RKO (cell line): ENCODE measurements at regions not wholly inside any gene's neighbourhood (a gene's known extent, or its start where the extent isn't known, plus 50 kb on each side); places are given as distances from the start of the nearest gene placed in this dataset.

Experiments
- DNase-seq: peaks from one replicate; pipeline ENCODE4 v3.0.0-alpha.2; 2016; ENCODE audit warnings: low spot score

- DNase-seq: no peak
Observed at GRCh38 chr12:93178154-93178878, 199.4 kb upstream of the NUDT4 start.

DNA sequence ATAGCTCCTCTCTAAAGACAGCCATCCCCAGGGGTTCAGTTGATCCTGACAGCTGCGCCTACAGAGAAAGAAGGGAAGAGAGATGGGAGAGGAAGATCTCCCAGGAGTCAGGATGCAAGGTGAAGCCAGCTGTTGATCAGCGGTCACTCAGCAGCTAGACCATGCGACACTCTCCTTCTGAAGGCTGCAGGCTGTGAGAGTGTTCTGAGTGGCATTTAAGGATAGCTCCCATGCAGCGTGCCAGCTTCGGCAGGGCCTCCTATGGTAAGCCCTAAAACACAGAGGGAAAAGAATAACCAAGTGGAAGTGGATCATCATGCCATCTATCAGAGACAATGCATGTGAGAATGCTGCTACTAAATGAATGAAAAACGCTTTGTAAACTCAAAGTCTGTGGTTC lies 197.9 kb upstream of the NUDT4 start:
- no peak for DNase-seq

DNA sequence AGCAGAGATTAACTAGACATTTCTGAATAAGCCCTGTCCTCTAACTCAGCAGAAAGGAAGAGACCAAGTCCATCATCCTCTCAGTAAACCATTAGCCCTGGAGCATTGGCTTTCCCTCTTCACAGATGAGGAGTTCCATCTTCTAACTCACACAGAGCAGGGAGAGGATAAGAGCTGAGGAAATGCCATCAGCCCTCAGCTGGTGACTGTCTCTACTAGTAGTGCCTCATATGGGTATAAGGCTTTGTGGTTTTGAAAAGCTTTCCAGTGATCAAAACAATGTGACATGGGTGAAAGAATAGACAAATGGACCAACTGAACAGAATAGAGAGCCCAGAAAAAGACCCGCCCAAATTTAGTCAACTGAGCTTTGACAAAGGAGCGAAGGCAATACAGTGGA lies 197.2 kb upstream of the NUDT4 start:
- DNase-seq: no peak

DNA sequence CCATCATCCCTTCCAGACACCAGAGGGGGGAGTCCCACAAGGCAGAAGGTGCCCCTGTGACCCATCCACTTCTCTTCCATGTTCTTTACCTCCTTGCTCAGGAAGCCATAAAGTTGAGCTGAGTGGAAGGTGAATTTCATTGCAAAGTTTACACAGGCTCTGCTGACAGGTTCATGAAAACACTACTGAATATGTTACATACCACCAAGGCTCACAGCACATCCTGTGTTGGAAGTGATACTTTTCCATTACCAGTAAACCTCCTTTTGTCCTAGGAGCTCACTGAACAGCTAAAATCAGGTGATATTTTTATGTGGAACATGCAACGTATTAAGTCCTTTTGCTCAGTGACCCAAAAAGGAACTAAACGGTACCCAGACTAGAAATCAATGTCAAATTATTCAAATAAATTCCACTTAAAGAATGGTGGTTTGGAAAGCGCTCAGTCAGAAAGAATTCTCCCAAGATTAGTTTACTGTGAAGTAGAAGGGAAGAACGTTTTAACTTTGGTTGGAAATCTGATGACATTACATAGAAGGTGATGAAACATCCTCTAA lies 196.2 kb upstream of the NUDT4 start:
- no peak for DNase-seq

GRCh38 chr12:93183940-93184671 lies 193.6 kb upstream of the NUDT4 start:
- no peak for DNase-seq

DNA sequence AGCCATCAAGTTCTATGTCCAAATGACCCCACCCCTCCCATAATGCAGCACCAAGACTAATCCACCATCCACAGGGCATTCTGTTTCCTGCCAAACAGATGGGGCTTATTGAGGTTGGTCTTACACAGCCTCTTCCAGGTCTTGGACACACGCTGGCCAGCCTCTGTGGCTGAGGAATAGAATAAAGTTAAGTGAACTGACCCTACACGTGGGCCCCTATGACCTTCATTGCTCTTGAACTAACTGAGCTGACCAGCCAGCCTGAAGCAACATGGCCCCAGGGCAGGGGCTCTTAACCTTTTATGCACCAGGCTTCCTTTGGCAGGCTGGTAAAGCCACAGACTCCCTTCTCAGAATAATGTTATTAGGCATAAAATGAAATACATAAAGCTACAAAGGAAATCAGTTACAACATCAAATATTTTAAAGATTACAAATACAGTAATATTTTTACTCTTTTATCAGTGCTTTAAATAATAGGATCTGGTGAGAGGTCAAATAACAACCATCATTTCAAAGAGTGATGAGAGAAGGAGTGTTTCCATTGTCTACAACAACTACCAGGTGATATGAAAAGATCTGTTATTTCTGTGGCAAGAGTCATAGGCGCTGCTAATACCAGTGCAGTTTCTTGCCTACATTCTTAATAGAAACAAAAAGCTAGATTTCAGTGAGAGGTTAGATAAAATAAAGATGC lies 192.9 kb upstream of the NUDT4 start:
- DNase-seq: no peak

GRCh38 chr12:93185369-93185741 lies 192.4 kb upstream of the NUDT4 start:
- DNase-seq: no peak

- no peak for DNase-seq
Observed at GRCh38 chr12:93186131-93186530, 191.6 kb upstream of the NUDT4 start.

DNA sequence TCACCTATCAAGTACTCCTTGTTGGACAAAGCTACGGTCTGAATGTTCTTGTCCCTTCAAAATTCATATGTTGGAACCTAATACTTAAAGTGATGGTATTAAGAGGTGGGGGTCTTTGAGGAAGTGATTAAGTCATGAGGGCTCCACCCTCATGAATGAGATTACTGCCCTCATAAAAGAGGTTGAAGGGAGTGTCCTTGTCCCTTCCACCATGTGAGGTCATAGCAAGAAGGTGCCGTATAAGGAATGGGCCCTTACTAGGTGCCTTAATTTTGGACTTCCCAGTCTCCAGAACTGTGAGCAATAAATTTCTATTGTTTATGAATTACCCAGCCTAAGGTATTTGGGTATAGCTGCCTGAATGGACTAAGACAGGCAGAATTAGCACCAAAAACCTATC lies 191.1 kb upstream of the NUDT4 start:
- DNase-seq: no peak

DNA sequence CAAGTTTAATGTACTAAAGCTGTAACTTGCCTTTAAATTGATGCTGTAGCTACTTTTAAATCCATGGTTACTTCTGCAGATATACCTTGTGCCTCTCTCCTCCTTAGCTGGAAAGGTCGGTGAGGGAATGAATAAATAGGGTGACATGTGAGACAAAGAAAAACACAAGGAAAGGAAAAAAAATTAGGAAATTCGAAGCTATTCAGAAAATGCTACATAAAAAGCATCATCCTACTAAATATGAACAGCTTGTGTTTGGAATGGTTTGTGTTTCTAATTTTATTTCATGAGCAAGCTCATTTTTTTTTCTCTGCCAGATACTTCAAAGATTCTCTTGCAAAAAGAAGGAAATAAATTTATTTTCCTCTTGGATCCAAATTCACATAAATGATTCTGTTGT lies 186.3 kb upstream of the NUDT4 start:
- no peak for DNase-seq

- no peak for DNase-seq
Observed at GRCh38 chr12:93191956-93192355, 185.8 kb upstream of the NUDT4 start.

GRCh38 chr12:93192878-93193277 lies 184.8 kb upstream of the NUDT4 start:
- DNase-seq: no peak

- no peak for DNase-seq
Observed at GRCh38 chr12:93195511-93195910, 182.2 kb upstream of the NUDT4 start.

DNA sequence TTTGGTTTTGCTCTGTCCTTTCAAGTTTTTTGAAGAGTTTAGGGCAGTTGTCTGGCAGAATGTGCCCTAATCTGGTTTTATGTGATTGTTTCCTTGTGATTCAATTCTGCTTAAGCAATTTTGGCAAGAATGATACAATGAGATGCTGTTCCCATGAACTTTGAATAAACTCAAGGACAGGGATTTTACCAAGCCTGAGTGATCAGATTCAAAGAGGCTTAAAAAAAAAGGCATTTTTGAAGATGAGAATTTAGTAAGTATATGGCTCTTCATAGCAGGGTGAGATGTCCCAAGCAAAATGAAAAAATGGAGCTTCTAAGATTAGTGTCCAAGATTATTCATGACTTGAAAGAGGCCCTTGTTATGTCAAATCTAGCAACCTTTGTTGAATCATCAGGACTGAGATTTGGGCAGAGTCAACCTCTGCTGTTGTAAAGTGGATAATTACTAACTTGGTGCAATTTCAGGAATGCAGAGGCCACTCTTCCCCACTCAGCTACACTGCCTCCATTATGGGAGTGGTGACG lies 180.6 kb upstream of the NUDT4 start:
- no peak for DNase-seq

DNA sequence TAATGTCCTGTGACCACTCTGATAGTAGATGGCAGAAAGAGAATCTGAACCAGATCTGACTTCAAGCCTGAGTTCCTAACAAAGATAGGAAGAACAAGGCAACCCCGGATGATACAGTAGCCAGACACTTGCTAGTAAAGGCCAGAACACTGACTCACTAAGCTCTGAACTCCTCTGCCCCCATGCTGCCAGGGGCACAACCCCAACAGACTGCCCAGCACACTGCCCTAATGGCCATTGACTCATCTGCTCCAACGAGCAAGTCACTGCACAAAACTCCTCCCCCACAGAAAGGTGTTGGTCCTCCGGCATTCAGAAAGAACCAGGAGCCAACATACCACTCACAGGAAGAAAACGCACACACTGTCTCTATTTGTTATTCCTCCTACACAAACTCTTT lies 179.6 kb upstream of the NUDT4 start:
- peak; percentile 42 for DNase-seq

DNA sequence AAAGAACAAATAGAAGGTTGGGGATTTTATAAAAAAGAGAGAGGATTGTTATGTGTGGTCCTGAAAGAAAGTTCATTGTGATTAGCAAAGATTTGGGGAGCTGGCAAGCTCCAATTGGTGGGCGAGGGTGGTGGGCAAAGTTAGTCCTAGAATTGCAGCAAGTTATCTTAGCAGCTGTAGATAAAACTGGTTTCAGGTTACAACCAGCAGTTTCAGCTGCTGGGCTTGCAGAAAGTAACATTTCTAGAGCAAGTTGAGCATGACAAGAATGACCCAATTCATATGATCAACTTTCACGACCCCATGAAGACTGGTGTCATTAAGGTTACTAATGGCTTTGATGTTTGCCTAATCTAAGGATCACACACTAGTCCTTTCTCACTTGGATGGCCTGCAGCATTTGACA lies 177.9 kb upstream of the NUDT4 start:
- DNase-seq: no peak

DNA sequence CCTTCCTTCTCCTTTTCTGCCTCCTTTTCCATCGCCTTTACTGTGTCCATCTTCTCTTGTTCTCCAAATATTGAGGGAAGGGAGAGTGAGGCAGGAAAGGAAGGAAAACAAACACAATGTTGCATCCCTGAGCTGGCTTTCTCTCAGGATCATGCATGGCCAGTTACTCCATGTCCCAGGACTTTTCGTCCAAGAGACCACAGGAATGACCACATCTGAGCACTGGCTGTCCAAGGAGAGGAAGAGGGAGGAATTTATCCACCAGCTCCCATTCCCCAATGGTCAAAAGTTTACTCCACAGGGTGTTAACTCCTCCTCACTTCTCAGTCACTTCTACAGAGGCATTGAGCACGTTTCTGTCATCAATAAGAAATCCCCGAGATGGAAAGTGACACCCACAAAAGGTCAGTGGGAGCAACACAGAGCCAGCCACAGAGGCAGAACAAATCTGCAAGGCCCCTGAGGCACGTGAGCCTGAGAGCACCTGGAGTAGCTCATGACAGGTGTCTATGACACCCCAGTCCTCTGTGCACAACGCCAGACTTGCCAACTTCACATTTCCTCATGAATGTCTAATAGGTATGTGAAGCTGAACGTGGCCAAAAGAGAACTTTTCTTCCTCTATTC lies 177.3 kb upstream of the NUDT4 start:
- DNase-seq: no peak

DNA sequence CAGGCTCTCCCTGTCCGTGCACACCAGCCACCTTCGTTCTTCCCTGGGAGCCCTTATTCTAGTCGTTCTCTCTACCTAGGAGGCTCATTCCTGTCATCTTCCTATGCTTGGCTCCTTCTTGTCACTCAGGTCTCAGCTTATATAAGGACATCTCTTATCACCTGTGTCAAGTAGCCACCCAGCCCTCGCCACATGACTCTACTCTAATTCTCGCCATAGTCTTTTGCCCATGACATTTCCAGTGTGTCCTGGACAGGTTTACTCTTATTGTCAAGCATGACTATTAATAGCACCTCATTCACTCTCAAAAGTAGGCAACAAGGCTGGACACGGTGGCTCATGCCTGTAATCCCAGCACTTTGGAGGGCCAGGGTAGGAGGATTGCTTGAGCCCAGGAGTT lies 175.7 kb upstream of the NUDT4 start:
- no peak for DNase-seq

DNA sequence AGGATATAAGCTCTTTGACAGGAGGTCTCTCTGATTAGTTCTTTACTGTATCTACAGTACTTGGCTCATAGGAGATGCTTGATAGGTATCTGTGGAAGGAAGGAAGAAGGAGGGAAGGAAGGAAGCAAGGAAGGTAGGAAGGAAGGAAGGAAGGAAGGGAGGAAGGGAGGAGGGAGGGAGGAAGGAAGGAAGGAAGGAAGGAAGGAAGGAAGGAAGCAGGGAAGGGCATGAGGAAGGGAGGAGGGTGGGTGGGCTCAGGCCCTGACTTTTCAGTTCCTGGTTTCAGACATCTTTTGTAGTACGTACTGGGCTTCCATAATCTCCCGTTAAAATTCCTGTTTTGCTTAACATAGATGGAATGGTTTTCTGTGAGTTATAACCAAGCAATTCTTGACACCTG lies 175.0 kb upstream of the NUDT4 start:
- no peak for DNase-seq

DNA sequence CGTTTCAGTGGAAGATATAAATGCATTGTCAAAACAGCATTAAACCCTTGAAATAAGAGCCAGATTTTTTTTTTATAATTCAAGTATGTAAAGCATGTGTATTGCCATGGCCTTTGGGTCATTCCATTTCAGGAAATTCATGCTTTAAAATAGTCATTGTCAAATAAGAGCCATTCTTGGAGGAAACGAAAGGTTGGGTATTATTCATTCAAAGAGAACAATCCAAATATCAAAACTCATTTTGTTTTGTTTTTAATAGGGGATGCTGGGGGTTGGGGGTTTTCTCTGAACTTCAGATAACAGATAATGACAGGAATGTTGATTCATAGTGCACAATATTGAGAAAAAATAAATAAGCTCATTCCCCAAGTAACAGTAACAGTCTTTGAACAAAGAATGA lies 174.4 kb upstream of the NUDT4 start:
- no peak for DNase-seq

DNA sequence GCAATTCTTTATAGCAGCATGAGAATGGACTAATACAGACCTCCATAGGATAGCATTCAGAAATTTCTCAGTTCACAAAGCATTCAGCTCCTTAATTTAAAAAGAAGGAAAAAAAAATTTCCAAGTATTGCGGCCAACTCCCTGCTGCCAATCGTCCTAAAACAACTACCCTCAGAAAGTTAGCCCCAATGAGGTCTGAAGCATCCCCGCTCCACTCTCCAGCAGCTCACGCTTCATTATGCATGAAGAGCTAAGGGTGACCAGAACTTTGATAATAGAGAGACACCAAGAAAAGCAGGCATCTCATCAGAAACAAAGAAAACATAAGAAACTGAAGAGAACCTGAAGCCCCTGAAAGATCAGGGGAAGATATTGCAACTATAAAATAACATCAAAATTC lies 172.8 kb upstream of the NUDT4 start:
- DNase-seq: no peak

DNA sequence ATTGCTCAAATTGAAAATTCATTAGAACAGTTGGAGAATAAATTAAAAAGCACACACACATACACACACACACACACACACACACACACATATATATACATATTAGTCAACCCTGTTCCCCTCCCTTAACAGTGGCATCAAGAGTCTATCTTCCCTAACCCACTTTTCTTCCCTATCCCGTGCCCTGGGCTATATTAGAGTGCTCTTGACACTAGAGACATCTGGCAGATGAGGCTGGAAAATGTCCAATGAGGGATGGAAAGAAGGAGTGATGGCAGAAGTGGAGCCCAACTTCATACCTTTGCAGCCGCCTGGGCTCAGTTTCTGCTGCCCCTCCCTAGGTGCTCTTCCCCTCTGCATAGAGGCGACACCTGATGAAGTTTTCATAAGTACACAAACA lies 172.4 kb upstream of the NUDT4 start:
- no peak for DNase-seq
